Sigmoid colon (tissue), 6 donors: ENCODE measurements at regions not wholly inside any gene's neighbourhood (a gene's known extent, or its start where the extent isn't known, plus 50 kb on each side); places are given as distances from the start of the nearest gene placed in this dataset.

Source experiments
- DNase-seq: peaks from one replicate; pipeline ENCODE4 v3.0.0-alpha.2; 2019
- H3K27ac ChIP-seq, 4 donors: fragments of 200-600 bp; sonication (generic); one replicate each; pipeline ENCODE4 v1.5.1; 2016 to 2019; ENCODE audit warnings: mild to moderate bottlenecking in 1 of 4
- H3K27me3 ChIP-seq, 3 donors: fragments of 200-600 bp; sonication (generic); one replicate each; pipeline ENCODE4 v1.5.1; 2019; ENCODE audit warnings: mild to moderate bottlenecking in 1 of 3
- H3K36me3 ChIP-seq, 4 donors: fragments of 200-600 bp; sonication (generic); one replicate each; pipeline ENCODE4 v1.5.1; 2016 to 2019
- H3K4me1 ChIP-seq, 4 donors: fragments of 200-600 bp; sonication (generic); one replicate each; pipeline ENCODE4 v1.5.1; 2017 to 2019
- H3K4me3 ChIP-seq, 4 donors: fragments of 200-600 bp; sonication (generic); one replicate each; pipeline ENCODE4 v1.5.1; 2017 to 2019; ENCODE audit warnings: mild to moderate bottlenecking in 2 of 4, moderate library complexity in 1 of 4
- H3K9me3 ChIP-seq, 4 donors: fragments of 200-600 bp in 3 of 4; sonication (generic) in 3 of 4; one replicate each; pipeline versions ENCODE4 v1.5.1 to v1.6.1; 2013 to 2019
- CTCF ChIP-seq, 4 experiments: fragments of 450-650 bp in 3 of 4; fragments of 200-600 bp in 1 of 4; IDR thresholded peaks; one replicate each; pipeline ENCODE4 v1.5.1; 2016 to 2019; ENCODE audit warnings: antibody characterized with exemption in 4 of 4, mild to moderate bottlenecking in 3 of 4, moderate library complexity in 2 of 4
- EP300 ChIP-seq, 4 donors: sonication (generic); formaldehyde crosslinking; IDR thresholded peaks; one replicate each; pipeline ENCODE4 v1.6.1; 2017; ENCODE audit warnings: antibody characterized with exemption in 4 of 4
- POLR2A ChIP-seq, 2 donors: fragments of 450-650 bp; IDR thresholded peaks; one replicate each; pipeline ENCODE4 v1.6.1; 2016; ENCODE audit warnings: antibody characterized with exemption in 2 of 2, mild to moderate bottlenecking in 2 of 2, moderate library complexity in 2 of 2
- POLR2AphosphoS5 ChIP-seq, 4 donors: sonication (generic); formaldehyde crosslinking; IDR thresholded peaks; one replicate each; pipeline ENCODE4 v1.6.1; 2017; ENCODE audit warnings: antibody characterized with exemption in 4 of 4
- WGBS, 2 donors: extraction: QIAGEN DNeasy Blood & Tissue Kit; methylation state at CpG; one replicate each; pipeline ENCODE4 v1.1.7; 2013; 5-methylcytosine and 5-hydroxymethylcytosine counted together
- intact Hi-C: fragments of 100-400 bp; cut with DNase I; formaldehyde crosslinking; loops from one replicate; pipeline ENCODE4 v1.15.1; 2023
- donor health status: healthy with polysubstance abuse.
- donor health status: healthy.

GRCh38 chr3:152555666-152556291 lies 279.2 kb upstream of the P2RY1 start:
- DNase-seq: no peak
- Histone ChIP-seq H3K9me3 (no peaks in the 10 kb centered on the region), H3K4me3 (no peak overlapping the region), H3K4me1 (peaks cover 0 to 14% (median 7%) of the 10 kb centered on the region in 4 donors), H3K36me3 (no peaks in the 10 kb centered on the region), H3K27ac (peak overlapping the region in 3 of 4 donors; percentile 27 to 61 (median 34)), H3K27me3 (no peaks in the 10 kb centered on the region)
- intact Hi-C loops: no loop called here
- TF ChIP-seq EP300 (IDR thresholded peaks at IDR 0.05): no peak
- no peak for TF ChIP-seq CTCF (IDR thresholded peaks at IDR 0.05)
- TF ChIP-seq POLR2A (IDR thresholded peaks at IDR 0.05): no peak
- TF ChIP-seq POLR2AphosphoS5 (IDR thresholded peaks at IDR 0.05): no peak
- 93 to 95% methylated on average over 6 of the region's 6 CpGs for WGBS, 2 donors

DNA sequence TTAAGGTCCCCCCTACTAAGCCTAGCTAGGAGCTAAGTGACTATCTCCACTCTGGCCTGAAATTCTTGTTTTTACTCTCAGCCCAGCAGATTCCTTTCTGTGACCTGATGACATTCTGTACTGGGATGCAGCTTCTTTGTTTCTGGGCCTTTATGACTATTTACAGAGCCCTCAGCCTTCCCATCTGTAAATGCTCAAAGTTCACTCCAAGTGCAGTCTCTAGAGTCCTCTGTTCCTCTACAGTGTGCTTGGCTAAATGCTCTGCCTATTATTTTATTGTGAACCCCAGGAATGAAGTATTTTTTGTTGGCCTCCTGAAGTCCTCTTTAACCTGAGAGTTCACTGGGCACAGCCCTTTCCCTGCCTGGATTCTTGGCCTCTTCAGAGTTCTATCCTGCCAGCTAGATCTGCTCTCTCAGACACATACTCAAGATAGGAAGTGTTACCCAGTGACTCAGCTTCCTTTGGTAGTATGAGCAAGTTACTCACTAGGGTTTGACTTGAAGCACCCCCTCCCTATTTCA lies 278.1 kb upstream of the P2RY1 start:
- TF ChIP-seq POLR2A (IDR thresholded peaks at IDR 0.05) (no peak), EP300 (IDR thresholded peaks at IDR 0.05) (no peak), POLR2AphosphoS5 (IDR thresholded peaks at IDR 0.05) (peak in 3 of 4 donors; percentile 23 to 55 (median 51)), CTCF (IDR thresholded peaks at IDR 0.05) (no peak)

GRCh38 chr3:152557302-152557999 lies 277.5 kb upstream of the P2RY1 start:
- peak overlapping the region; percentile 23 to 61 (median 34) for H3K27ac ChIP-seq
- H3K27me3 ChIP-seq: no peaks in the 10 kb centered on the region
- H3K9me3 ChIP-seq: no peaks in the 10 kb centered on the region
- WGBS, 2 donors: 50 to 65% methylated on average over 2 of the region's 2 CpGs
- DNase-seq: no peak
- no peaks in the 10 kb centered on the region for H3K36me3 ChIP-seq
- TF ChIP-seq POLR2AphosphoS5 (IDR thresholded peaks at IDR 0.05) (no peak), CTCF (IDR thresholded peaks at IDR 0.05) (no peak), POLR2A (IDR thresholded peaks at IDR 0.05) (no peak), EP300 (IDR thresholded peaks at IDR 0.05) (no peak)
- H3K4me1 ChIP-seq: peaks cover 0 to 14% (median 7%) of the 10 kb centered on the region in 4 donors
- intact Hi-C loops: no loop called here
- no peak overlapping the region for H3K4me3 ChIP-seq

More for the DNA sequence above, 278.1 kb upstream of the P2RY1 start:
- peak overlapping the region; percentile 23 to 61 (median 34) for H3K27ac ChIP-seq
- no peaks in the 10 kb centered on the region for H3K9me3 ChIP-seq
- H3K36me3 ChIP-seq: no peaks in the 10 kb centered on the region
- intact Hi-C loops: no loop called here
- H3K4me3 ChIP-seq: no peak overlapping the region
- H3K27me3 ChIP-seq: no peaks in the 10 kb centered on the region
- H3K4me1 ChIP-seq: peaks cover 0 to 14% (median 7%) of the 10 kb centered on the region in 4 donors
- no peak for DNase-seq

DNA sequence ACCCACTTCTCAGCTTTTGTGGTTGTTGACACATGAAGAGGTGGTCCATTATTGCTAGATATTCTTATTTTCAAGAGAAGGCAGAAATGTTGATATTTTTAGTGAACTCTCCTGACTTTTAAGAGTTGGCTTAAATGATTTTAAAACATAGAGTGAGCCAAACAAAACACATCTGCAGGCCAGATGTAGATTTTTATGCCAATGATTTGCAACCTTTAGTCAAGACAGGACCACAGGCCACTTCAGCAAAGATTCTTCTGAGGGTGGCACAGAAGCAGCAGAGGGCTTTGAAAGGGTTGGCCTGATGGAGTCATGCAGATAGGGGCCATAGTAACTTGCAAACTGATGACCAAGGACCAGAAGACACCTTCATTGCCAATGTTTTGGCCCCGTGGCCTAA lies 276.5 kb upstream of the P2RY1 start:
- Histone ChIP-seq H3K9me3 (no peaks in the 10 kb centered on the region), H3K4me1 (peaks cover 0 to 14% (median 7%) of the 10 kb centered on the region in 4 donors), H3K4me3 (no peak overlapping the region), H3K27me3 (no peaks in the 10 kb centered on the region), H3K36me3 (no peaks in the 10 kb centered on the region), H3K27ac (no peak overlapping the region)
- TF ChIP-seq POLR2A (IDR thresholded peaks at IDR 0.05): no peak
- no peak for TF ChIP-seq POLR2AphosphoS5 (IDR thresholded peaks at IDR 0.05)
- no peak for TF ChIP-seq CTCF (IDR thresholded peaks at IDR 0.05)
- no peak for TF ChIP-seq EP300 (IDR thresholded peaks at IDR 0.05)
- intact Hi-C loops: no loop called here
- WGBS, 2 donors: 91% methylated on average over 1 of the region's 1 CpG
- DNase-seq: no peak
